K562 (cell line): ENCODE measurements at regions not wholly inside any gene's neighbourhood (a gene's known extent, or its start where the extent isn't known, plus 50 kb on each side); places are given as distances from the start of the nearest gene placed in this dataset.
A peak's percentile ranks its signal among the peaks of the same experiment; 100 is the strongest.
"Not testable (repeated sequence)": the region's sequence is repeated elsewhere in the genome, so short reads cannot be mapped to it uniquely, and the experiment has no call there.

Experiments
- ATAC-seq: fragments of 200-7000 bp; cut with Tn5 transposase; 3 replicates; pipeline ENCODE4 v1.9.1; 2020; ENCODE audit warnings: moderate library complexity
- BruUV-seq: library from RNA; stranded (reverse); fragments of 400-500 nt; replicated peaks from 2 replicates; lab custom pipeline; 2021; lab: Mats Ljungman, UMichigan
- CTCF ChIA-PET: fragments of 300-600 bp; formaldehyde crosslinking; extraction: SDS; loops from one replicate; lab custom pipeline; 2021; ENCODE audit warnings: low intra/inter-chr PET ratio; lab: Yijun Ruan, JAX
- POLR2A ChIA-PET: fragments of 300-600, 350-650 bp; sonication (Branson Sonifier 250); formaldehyde crosslinking; extraction: SDS; loops from one replicate; lab custom pipeline; 2021; ENCODE audit warnings: antibody characterized with exemption, inconsistent platforms; lab: Yijun Ruan, JAX
- DNase-seq, 4 experiments: peaks; one replicate each; pipeline versions ENCODE4 v3.0.0 to v3.0.0-alpha.2; 2011 to 2018; ENCODE audit warnings: low spot score in 3 of 4, mixed read lengths in 3 of 4; ENCODE audit errors: extremely low read depth in 1 of 4
- FAIRE-seq: peaks from 2 replicates; lab custom pipeline; 2011; peaks lifted over from hg19 to GRCh38; lab: Jason Lieb, UNC
- H2AFZ ChIP-seq: 2 replicates; pipeline ENCODE4 v1.6.0; 2011; ENCODE audit warnings: low read depth, low read length, control low read depth, inconsistent platforms
- H3K27ac ChIP-seq: fragments of 200-600 bp; 3 replicates; pipeline ENCODE4 v1.8.0; 2011; ENCODE audit warnings: low read depth, mild to moderate bottlenecking, control low read depth, inconsistent platforms, low read length, moderate library complexity, mixed read lengths; ENCODE audit errors: extremely low read depth
- H3K27me3 ChIP-seq, 2 experiments: fragments of 300-600 bp in 1 of 2; 2 replicates in 1 of 2; 3 replicates in 1 of 2; pipeline versions ENCODE4 v1.6.0 to v1.8.0; 2011; ENCODE audit warnings: inconsistent platforms in 2 of 2, low read length in 2 of 2, mild to moderate bottlenecking in 1 of 2, mixed read lengths in 1 of 2, moderate library complexity in 1 of 2; ENCODE audit not compliant: control insufficient read depth in 2 of 2, insufficient read depth in 2 of 2
- H3K36me3 ChIP-seq: fragments of 300-600 bp; 3 replicates; pipeline ENCODE4 v1.8.0; 2011; ENCODE audit warnings: mild to moderate bottlenecking, low read length, inconsistent platforms; ENCODE audit not compliant: control insufficient read depth, insufficient read depth
- H3K4me1 ChIP-seq, 2 experiments: fragments of 200-600 bp in 1 of 2; replicated peaks in 1 of 2; 2 replicates in 1 of 2; 3 replicates in 1 of 2; pipeline versions ENCODE4 v1.5.1 to v1.8.0; 2011; ENCODE audit warnings: inconsistent platforms in 2 of 2, low read length in 2 of 2, mild to moderate bottlenecking in 1 of 2, mixed read lengths in 1 of 2, moderate library complexity in 1 of 2; ENCODE audit not compliant: control insufficient read depth in 2 of 2, insufficient read depth in 2 of 2
- H3K4me2 ChIP-seq: 2 replicates; pipeline ENCODE4 v1.6.1; 2011; ENCODE audit warnings: low read length, control low read depth, inconsistent platforms, mixed read lengths; ENCODE audit not compliant: insufficient read depth
- H3K4me3 ChIP-seq: fragments of 200-600 bp; sonication (generic), shearing (Covaris generic); 2 replicates; pipeline ENCODE4 v1.5.1; 2016; ENCODE audit warnings: control low read depth, inconsistent platforms
- H3K79me2 ChIP-seq: fragments of 200-600 bp; 3 replicates; pipeline ENCODE4 v1.8.0; 2011; ENCODE audit warnings: low read length, inconsistent platforms; ENCODE audit not compliant: control insufficient read depth, insufficient read depth
- H3K9ac ChIP-seq, 2 experiments: 2 replicates each; pipeline versions ENCODE4 v1.6.0 to v1.6.1; 2011; ENCODE audit warnings: low read depth in 2 of 2, low read length in 2 of 2, control low read depth in 1 of 2, inconsistent platforms in 1 of 2, mild to moderate bottlenecking in 1 of 2, mixed read lengths in 1 of 2; ENCODE audit not compliant: insufficient read depth in 1 of 2
- H3K9me1 ChIP-seq: one replicate; pipeline ENCODE4 v1.6.0; 2011; ENCODE audit warnings: inconsistent platforms, mild to moderate bottlenecking, low read length, moderate library complexity; ENCODE audit not compliant: control insufficient read depth, insufficient read depth
- H3K9me3 ChIP-seq: replicated peaks from 2 replicates; pipeline ENCODE4 v1.5.1; 2011; ENCODE audit warnings: low read depth, low read length, inconsistent platforms; ENCODE audit not compliant: control insufficient read depth, insufficient read depth
- H4K20me1 ChIP-seq: replicated peaks from 2 replicates; pipeline ENCODE4 v1.6.1; 2011; ENCODE audit warnings: low read length, inconsistent platforms, mixed read lengths; ENCODE audit not compliant: control insufficient read depth, insufficient read depth
- CBX1 ChIP-seq: sonication (generic); IDR thresholded peaks from 2 replicates; pipeline ENCODE4 v1.6.1; 2016; ENCODE audit warnings: antibody characterized with exemption, low read depth, mild to moderate bottlenecking
- IRF9 ChIP-seq: fragments of 450-650 bp; IDR thresholded peaks from 2 replicates; pipeline ENCODE4 v1.6.1; 2016; ENCODE audit warnings: missing biosample characterization, missing genetic modification characterization
- PRMT5 ChIP-seq: sonication (generic); formaldehyde crosslinking; IDR thresholded peaks from 2 replicates; pipeline ENCODE4 v1.5.0; 2020; ENCODE audit warnings: missing genetic modification reagents
- RCOR1 ChIP-seq, 2 experiments: IDR thresholded peaks; 2 replicates each; pipeline ENCODE4 v1.6.1; 2012; ENCODE audit warnings: low read depth in 2 of 2, low read length in 2 of 2, borderline replicate concordance in 1 of 2, improper control_type of control experiment in 1 of 2
- WGBS: fragments of 100-300 bp; shearing (Covaris generic); methylation state at CpG from one replicate; pipeline ENCODE4 v1.1.6; 2016; ENCODE audit warnings: low coverage, mixed read lengths; ENCODE audit not compliant: insufficient coverage; ENCODE audit errors: missing lambda C conversion rate; 5-methylcytosine and 5-hydroxymethylcytosine counted together
- in situ Hi-C: fragments of 300-500 bp; cut with MboI; formaldehyde crosslinking; loops from 4 replicates; pipeline ENCODE4 v1.15.0; 2018; ENCODE audit warnings: inconsistent platforms, mixed read lengths
- intact Hi-C: fragments of 100-400 bp; cut with micrococcal nuclease; formaldehyde crosslinking; loops from 2 replicates; pipeline ENCODE4 v1.14.2; 2022
- TF ChIP-seq, protein P1 (sequence below): IDR thresholded peaks from 2 replicates; pipeline ENCODE4 v1.6.1; 2016; ENCODE audit warnings: missing genetic modification characterization, missing compliant biosample characterization

DNA sequence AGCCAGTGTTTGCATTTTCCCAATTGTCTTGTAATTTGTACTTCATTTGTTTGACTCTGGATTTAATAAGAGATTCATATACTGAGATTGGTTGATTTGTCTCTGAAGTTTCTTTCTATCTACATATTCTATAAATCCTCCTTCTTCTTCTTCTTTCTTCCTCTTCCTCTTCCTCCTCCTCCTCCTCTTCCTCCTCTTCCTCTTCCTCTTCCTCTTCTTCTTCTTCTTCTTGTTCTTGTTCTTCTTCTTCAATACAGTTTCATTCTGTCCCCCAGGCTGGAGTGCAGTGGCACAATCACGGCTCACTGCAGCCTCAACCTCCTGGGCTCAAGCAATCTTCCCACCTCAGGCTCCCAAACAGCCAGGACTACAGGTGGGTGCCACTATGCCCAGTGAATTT, 249.9 kb upstream of the RAB4A start:
- H3K27ac ChIP-seq, H4K20me1 ChIP-seq, H3K9ac ChIP-seq, H3K9me3 ChIP-seq, H2AFZ ChIP-seq, H3K4me1 ChIP-seq, FAIRE-seq, CTCF ChIA-PET, intact Hi-C loops, in situ Hi-C loops, H3K4me3 ChIP-seq, H3K79me2 ChIP-seq, ATAC-seq, H3K9me1 ChIP-seq, H3K4me2 ChIP-seq, DNase-seq, POLR2A ChIA-PET, H3K36me3 ChIP-seq, BruUV-seq: not testable (repeated sequence)
- H3K27me3 ChIP-seq, result peaks cover 6 to 41% of the 10 kb centered on the region in 2 experiments; a peak in 4 of 5 replicates
- 0% methylated on average over 1 of the region's 1 CpG for WGBS
- TF ChIP-seq, protein P1, sequence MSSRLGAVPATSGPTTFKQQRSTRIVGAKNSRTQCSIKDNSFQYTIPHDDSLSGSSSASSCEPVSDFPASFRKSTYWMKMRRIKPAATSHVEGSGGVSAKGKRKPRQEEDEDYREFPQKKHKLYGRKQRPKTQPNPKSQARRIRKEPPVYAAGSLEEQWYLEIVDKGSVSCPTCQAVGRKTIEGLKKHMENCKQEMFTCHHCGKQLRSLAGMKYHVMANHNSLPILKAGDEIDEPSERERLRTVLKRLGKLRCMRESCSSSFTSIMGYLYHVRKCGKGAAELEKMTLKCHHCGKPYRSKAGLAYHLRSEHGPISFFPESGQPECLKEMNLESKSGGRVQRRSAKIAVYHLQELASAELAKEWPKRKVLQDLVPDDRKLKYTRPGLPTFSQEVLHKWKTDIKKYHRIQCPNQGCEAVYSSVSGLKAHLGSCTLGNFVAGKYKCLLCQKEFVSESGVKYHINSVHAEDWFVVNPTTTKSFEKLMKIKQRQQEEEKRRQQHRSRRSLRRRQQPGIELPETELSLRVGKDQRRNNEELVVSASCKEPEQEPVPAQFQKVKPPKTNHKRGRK (tag), result peak; percentile 36; the same call in 1 of the 2 replicates

GRCh38 chr1:229022595-229023333, 248.1 kb upstream of the RAB4A start:
- ATAC-seq (no peak), DNase-seq (no peak), FAIRE-seq (no peak)
- Histone ChIP-seq H3K4me2 (no peak overlapping the region), H3K36me3 (no peaks in the 10 kb centered on the region), H3K4me1 (peaks cover 8% of the 10 kb centered on the region in 2 experiments; a peak in 4 of 5 replicates), H3K27me3 (peaks cover 12 to 43% of the 10 kb centered on the region in 2 experiments), H3K27ac (no peak overlapping the region), H3K79me2 (no peaks in the 10 kb centered on the region), H3K9ac (no peak overlapping the region), H2AFZ (no peak overlapping the region), H4K20me1 (no peaks in the 10 kb centered on the region), H3K9me3 (no peaks in the 10 kb centered on the region), H3K9me1 (peaks cover 3% of the 10 kb centered on the region), H3K4me3 (no peak overlapping the region)
- CTCF ChIA-PET, result no interaction called here
- intact Hi-C loops (no loop called here), in situ Hi-C loops (no loop called here)
- WGBS, result 3% methylated on average over 8 of the region's 8 CpGs
- POLR2A ChIA-PET, result interaction anchor here (1.1 to 1.6 kb wide), 2 partner anchors 12 to 15 kb away, joined by 3 read pairs; no protein-coding TSS in a partner anchor
- no TSS peak for BruUV-seq
- TF ChIP-seq PRMT5 (CRISPR knock-in tag), result no peak
- no peak for TF ChIP-seq IRF9 (tag)
- TF ChIP-seq RCOR1 (IDR thresholded peaks at IDR 0.05; ENCODE audit: borderline replicate concordance in 1 of 2, low read depth in 2 of 2, low read length in 2 of 2), result no peak
- no peak for TF ChIP-seq CBX1
